OCI-LY3 (cell line): ENCODE measurements at regions not wholly inside any gene's neighbourhood (a gene's known extent, or its start where the extent isn't known, plus 50 kb on each side); places are given as distances from the start of the nearest gene placed in this dataset.

Experiments used
- H2AFZ ChIP-seq: fragments of 200-600, 300-600 bp; shearing (Covaris generic); 2 replicates; pipeline ENCODE4 v1.6.0; 2014; ENCODE audit warnings: antibody characterized with exemption, low read depth, low read length
- H3K27ac ChIP-seq: fragments of 200-600, 300-600 bp; sonication (generic); 2 replicates; pipeline ENCODE4 v1.5.1; 2014; ENCODE audit warnings: mild to moderate bottlenecking, low read length, moderate library complexity, mixed read lengths
- H3K27me3 ChIP-seq: fragments of 200-600, 300-600 bp; sonication (generic); 2 replicates; pipeline ENCODE4 v1.6.1; 2014; ENCODE audit warnings: low read depth, low read length, mixed read lengths
- H3K36me3 ChIP-seq: fragments of 200-600, 300-600 bp; sonication (generic); replicated peaks from 2 replicates; pipeline ENCODE3; 2014; ENCODE audit warnings: low read depth, low read length, mixed read lengths
- H3K4me1 ChIP-seq: fragments of 300-600, 200-600 bp; sonication (generic); 2 replicates; pipeline ENCODE4 v1.6.1; 2014; ENCODE audit warnings: low read length, mixed read lengths
- H3K4me2 ChIP-seq: fragments of 200-600, 300-600 bp; sonication (generic); 2 replicates; pipeline ENCODE4 v1.6.1; 2014; ENCODE audit warnings: low read length, mixed read lengths
- H3K4me3 ChIP-seq: fragments of 300-600, 200-600 bp; sonication (generic); 2 replicates; pipeline ENCODE4 v1.5.1; 2014; ENCODE audit warnings: antibody characterized with exemption, mild to moderate bottlenecking, low read length, moderate library complexity
- H3K79me2 ChIP-seq: fragments of 300-600, 200-600 bp; shearing (Covaris generic); 2 replicates; pipeline ENCODE4 v1.6.1; 2014; ENCODE audit warnings: mild to moderate bottlenecking, low read length, mixed read lengths
- H3K9ac ChIP-seq: fragments of 300-600, 200-600 bp; shearing (Covaris generic); 2 replicates; pipeline ENCODE4 v1.6.0; 2014; ENCODE audit warnings: mild to moderate bottlenecking, low read length, moderate library complexity
- H3K9me3 ChIP-seq: fragments of 200-600, 300-600 bp; shearing (Covaris generic); 2 replicates; pipeline ENCODE4 v1.6.1; 2014; ENCODE audit warnings: low read length, mixed read lengths; ENCODE audit not compliant: insufficient read depth
- H4K20me1 ChIP-seq: fragments of 200-600, 300-600 bp; sonication (generic); 2 replicates; pipeline ENCODE4 v1.6.1; 2016; ENCODE audit warnings: low read length, mixed read lengths; ENCODE audit not compliant: insufficient read depth
- EZH2phosphoT487 ChIP-seq: fragments of 200-600 bp; shearing (Covaris generic); IDR thresholded peaks from 2 replicates; pipeline ENCODE4 v1.6.1; 2018; ENCODE audit warnings: antibody characterized with exemption, mixed run types, low read depth
- TF ChIP-seq, protein P1 (sequence below): fragments of 200-600, 300-600 bp; sonication (generic); IDR thresholded peaks from 2 replicates; pipeline ENCODE4 v1.5.1; 2014; ENCODE audit warnings: antibody characterized with exemption, low read length, low read depth

DNA sequence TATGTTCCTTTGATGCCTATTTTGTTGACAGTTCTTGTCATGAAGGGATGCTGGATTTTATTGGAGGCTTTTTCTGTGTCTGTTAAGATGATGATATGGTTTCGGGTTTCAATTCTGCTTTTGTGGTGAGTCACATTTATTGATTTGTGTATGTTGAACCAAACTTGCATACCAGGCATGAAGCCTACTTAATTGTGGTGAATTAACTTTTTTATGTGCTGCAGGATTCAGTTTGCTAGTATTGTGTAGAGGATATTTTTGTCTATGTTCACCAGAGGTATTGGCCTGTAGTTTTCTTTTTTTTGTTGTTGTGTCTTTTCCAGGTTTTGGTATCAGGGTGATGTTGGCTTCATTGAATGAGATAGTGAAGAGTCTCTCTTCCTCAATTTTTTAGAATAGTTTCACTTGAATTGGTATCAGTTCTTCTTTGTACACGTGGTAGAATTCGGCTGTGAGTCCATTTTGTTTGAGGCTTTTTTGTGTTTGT lies 345.9 kb downstream of the KIF20B start:
- peak overlapping the region; percentile 65; the same call in 1 of the 2 replicates for H3K9ac ChIP-seq

DNA sequence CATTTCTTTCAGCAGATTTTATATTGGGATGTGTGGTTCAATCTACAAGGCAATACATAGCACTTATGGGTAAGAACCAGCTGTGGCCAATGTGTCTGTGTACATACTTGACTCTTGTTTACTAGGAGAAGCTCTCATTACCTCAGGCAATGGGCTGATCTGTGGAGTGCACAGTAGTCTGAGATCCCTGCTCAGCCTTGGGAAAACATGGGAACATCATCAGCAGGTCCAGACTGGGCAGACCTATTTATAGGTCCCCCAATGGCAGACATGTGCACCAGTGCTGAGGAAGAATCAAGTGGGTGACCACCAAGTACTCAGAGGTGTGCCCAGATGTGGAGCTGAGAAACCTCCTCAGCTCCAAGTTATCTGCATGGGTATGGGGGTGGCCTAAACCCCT lies 349.7 kb downstream of the KIF20B start:
- Histone ChIP-seq H3K9me3 (peaks cover 9% of the 10 kb centered on the region; the same call in 1 of the 2 replicates), H3K4me2 (no peak overlapping the region), H3K36me3 (peaks cover 44% of the 10 kb centered on the region), H3K27me3 (no peaks in the 10 kb centered on the region), H3K27ac (no peak overlapping the region), H3K79me2 (no peaks in the 10 kb centered on the region), H3K9ac (no peak overlapping the region), H4K20me1 (no peaks in the 10 kb centered on the region), H3K4me3 (no peak overlapping the region), H3K4me1 (peaks cover 30% of the 10 kb centered on the region), H2AFZ (no peak overlapping the region)
- TF ChIP-seq, protein P1, sequence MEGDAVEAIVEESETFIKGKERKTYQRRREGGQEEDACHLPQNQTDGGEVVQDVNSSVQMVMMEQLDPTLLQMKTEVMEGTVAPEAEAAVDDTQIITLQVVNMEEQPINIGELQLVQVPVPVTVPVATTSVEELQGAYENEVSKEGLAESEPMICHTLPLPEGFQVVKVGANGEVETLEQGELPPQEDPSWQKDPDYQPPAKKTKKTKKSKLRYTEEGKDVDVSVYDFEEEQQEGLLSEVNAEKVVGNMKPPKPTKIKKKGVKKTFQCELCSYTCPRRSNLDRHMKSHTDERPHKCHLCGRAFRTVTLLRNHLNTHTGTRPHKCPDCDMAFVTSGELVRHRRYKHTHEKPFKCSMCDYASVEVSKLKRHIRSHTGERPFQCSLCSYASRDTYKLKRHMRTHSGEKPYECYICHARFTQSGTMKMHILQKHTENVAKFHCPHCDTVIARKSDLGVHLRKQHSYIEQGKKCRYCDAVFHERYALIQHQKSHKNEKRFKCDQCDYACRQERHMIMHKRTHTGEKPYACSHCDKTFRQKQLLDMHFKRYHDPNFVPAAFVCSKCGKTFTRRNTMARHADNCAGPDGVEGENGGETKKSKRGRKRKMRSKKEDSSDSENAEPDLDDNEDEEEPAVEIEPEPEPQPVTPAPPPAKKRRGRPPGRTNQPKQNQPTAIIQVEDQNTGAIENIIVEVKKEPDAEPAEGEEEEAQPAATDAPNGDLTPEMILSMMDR = no peak
- TF ChIP-seq EZH2phosphoT487 = no peak

More for the DNA sequence above, 345.9 kb downstream of the KIF20B start:
- Histone ChIP-seq H3K4me2 (peak overlapping the region; percentile 53), H3K4me3 (no peak overlapping the region), H3K9me3 (peaks cover 9% of the 10 kb centered on the region; the same call in 1 of the 2 replicates), H3K27ac (peak overlapping the region; percentile 98), H4K20me1 (no peaks in the 10 kb centered on the region), H3K4me1 (peaks cover 39% of the 10 kb centered on the region), H3K27me3 (no peaks in the 10 kb centered on the region), H2AFZ (no peak overlapping the region), H3K36me3 (peaks cover 66% of the 10 kb centered on the region), H3K79me2 (no peaks in the 10 kb centered on the region)
- TF ChIP-seq, protein P1 = no peak
- no peak for TF ChIP-seq EZH2phosphoT487

DNA sequence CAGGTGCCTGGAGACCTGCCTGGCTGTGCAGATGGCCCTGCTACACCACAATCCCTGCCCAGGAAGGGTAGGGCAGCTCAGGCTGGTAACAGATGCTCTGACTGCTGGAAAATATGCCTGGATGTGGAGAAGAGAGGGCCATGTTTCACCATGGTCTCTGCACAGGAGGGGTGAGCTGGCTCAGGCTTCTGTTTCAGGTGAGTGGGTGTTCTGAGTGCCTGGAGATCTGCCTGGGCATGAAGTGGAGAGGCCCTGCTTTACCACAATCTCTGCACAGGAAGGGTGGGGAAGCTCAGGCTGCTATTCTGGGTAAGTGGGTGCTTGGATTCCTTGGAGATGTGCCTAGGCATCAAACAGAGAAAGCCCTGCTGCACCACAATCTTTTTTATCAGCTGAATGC lies 350.1 kb downstream of the KIF20B start:
- H2AFZ ChIP-seq = no peak overlapping the region
- no peaks in the 10 kb centered on the region for H3K79me2 ChIP-seq
- H3K27me3 ChIP-seq = no peaks in the 10 kb centered on the region
- no peaks in the 10 kb centered on the region for H4K20me1 ChIP-seq
- peaks cover 40% of the 10 kb centered on the region for H3K36me3 ChIP-seq
- TF ChIP-seq, protein P1 = no peak
- no peak for TF ChIP-seq EZH2phosphoT487
- no peak overlapping the region for H3K27ac ChIP-seq
- H3K9me3 ChIP-seq = peaks cover 9% of the 10 kb centered on the region; the same call in 1 of the 2 replicates
- no peak overlapping the region for H3K4me2 ChIP-seq
- no peak overlapping the region for H3K9ac ChIP-seq
- H3K4me1 ChIP-seq = peaks cover 25% of the 10 kb centered on the region
- no peak overlapping the region for H3K4me3 ChIP-seq

DNA sequence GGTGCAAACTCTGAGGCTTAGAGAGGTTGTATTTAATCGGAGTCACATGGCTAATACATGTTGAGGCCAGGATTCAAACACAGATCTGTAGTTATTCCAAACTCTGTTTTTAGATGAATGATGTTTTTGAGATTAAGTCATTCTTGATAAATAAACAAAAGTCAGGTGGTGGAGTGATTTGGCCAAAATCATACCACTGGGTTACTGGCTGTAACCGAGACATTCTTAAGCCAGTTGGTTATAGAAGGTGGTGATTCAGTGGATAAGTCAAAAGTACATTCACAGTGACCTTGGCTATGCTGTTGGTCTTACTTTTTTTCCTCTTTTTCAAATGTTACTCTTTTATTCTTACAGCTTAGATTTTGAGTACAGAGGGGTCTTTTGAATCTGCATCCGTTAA lies 361.4 kb downstream of the KIF20B start:
- TF ChIP-seq, protein P1 = no peak
- TF ChIP-seq EZH2phosphoT487 = no peak
- no peaks in the 10 kb centered on the region for H3K27me3 ChIP-seq

More for the DNA sequence above, 361.4 kb downstream of the KIF20B start:
- Histone ChIP-seq H3K9ac (no peak overlapping the region), H3K4me1 (no peaks in the 10 kb centered on the region), H2AFZ (no peak overlapping the region), H3K4me2 (no peak overlapping the region), H3K4me3 (no peak overlapping the region), H4K20me1 (no peaks in the 10 kb centered on the region), H3K79me2 (no peaks in the 10 kb centered on the region), H3K9me3 (no peaks in the 10 kb centered on the region), H3K27ac (no peak overlapping the region), H3K36me3 (no peaks in the 10 kb centered on the region)
